ENCODE measurements at regions not wholly inside any gene's neighbourhood (a gene's known extent, or its start where the extent isn't known, plus 50 kb on each side); places are given as distances from the start of the nearest gene placed in this dataset.

DNA sequence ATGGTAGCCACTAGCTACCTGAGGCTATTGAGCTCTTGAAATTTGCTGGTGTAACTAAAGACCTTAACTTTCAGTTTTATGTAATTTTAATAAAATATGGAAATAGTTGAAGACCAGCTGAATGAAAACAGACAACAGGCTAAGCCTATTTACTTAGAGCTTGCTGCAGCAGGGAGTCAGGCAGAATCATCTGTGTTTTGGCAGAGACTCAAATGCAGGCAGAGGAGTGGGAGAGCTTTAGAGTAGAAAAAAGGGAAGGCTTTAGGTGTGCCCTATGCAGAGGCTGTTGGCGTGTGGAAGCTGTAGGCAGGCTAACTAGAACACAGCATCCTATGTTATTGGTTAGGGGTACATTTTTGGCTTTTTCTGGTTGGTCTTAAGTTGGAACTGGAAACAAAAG, 304.9 kb upstream of the NBEA start:
- WGBS, 2 donors (ENCODE audit: extremely low coverage in 2 of 2, insufficient read length in 2 of 2, insufficient replicate concordance in 1 of 2): no CpG with 5 or more reads among the region's 1 CpG
- DNase-seq (ENCODE audit: low spot score): no peak
- Histone ChIP-seq H3K9ac (ENCODE audit: low read depth, low read length, poor library complexity) (no peak overlapping the region), H2BK15ac (ENCODE audit: low read length) (no peak overlapping the region), H2AFZ (ENCODE audit: low read length) (no peak overlapping the region), H2BK5ac (ENCODE audit: low read length) (no peak overlapping the region), H2BK120ac (ENCODE audit: low read depth, low read length) (no peak overlapping the region), H3K14ac (ENCODE audit: low read length) (no peak overlapping the region), H3K9me3 (replicated peaks in 1 of 2; ENCODE audit: control insufficient read depth in 2 of 2, insufficient read depth in 1 of 2, low read depth in 1 of 2, low read length in 2 of 2) (no peaks in the 10 kb centered on the region), H3K27me3 (ENCODE audit: control insufficient read depth in 3 of 3, insufficient read depth in 3 of 3, low read depth in 1 of 3, low read length in 3 of 3) (no peaks in the 10 kb centered on the region), H2AK5ac (ENCODE audit: low read depth, low read length) (no peak overlapping the region), H3K18ac (ENCODE audit: low read length) (no peak overlapping the region), H3K4me1 (ENCODE audit: control insufficient read depth in 2 of 2, insufficient read depth in 1 of 2, low read depth in 1 of 2, low read length in 2 of 2) (peaks cover 0 to 8% of the 10 kb centered on the region in 2 donors), H3K36me3 (replicated peaks in 1 of 2; ENCODE audit: control insufficient read depth in 2 of 2, insufficient read depth in 2 of 2, low read length in 2 of 2) (no peaks in the 10 kb centered on the region), H2BK12ac (ENCODE audit: low read length) (no peak overlapping the region), H3K79me1 (ENCODE audit: low read depth, low read length) (no peaks in the 10 kb centered on the region), H3K4me3 (ENCODE audit: low read length in 2 of 2) (no peak overlapping the region), H3K4me2 (ENCODE audit: insufficient read depth, low read length, poor library complexity, severe bottlenecking) (no peak overlapping the region), H3K4ac (ENCODE audit: low read length) (no peak overlapping the region), H4K91ac (ENCODE audit: low read depth, low read length, poor library complexity) (no peak overlapping the region), H4K8ac (ENCODE audit: low read depth, low read length) (no peak overlapping the region), H3K23ac (ENCODE audit: low read depth, low read length, poor library complexity) (no peak overlapping the region), H3K27ac (replicated peaks; ENCODE audit: low read length) (no peak overlapping the region)

DNA sequence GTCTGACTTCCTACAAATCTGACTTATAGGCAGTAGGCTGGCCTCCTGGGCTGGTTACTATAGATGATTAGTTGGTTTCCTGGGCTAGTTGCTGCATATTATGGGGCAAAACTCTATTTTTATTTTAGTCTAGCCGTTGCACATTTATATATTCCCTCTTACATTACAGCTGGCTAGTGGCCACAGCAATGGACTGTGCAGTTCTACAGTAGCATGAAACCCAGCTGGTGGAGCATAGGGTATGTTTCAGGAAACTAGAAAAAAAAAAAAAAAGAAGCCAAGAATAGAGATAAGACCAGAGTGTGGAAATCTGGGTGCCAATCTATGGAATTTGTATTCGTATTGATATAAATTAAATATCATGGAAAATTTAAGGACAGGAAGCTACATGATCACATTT, 304.4 kb upstream of the NBEA start:
- no CpG with 5 or more reads among the region's 2 CpGs for WGBS, 2 donors (ENCODE audit: extremely low coverage in 2 of 2, insufficient read length in 2 of 2, insufficient replicate concordance in 1 of 2)
- no peak for DNase-seq (ENCODE audit: low spot score)

DNA sequence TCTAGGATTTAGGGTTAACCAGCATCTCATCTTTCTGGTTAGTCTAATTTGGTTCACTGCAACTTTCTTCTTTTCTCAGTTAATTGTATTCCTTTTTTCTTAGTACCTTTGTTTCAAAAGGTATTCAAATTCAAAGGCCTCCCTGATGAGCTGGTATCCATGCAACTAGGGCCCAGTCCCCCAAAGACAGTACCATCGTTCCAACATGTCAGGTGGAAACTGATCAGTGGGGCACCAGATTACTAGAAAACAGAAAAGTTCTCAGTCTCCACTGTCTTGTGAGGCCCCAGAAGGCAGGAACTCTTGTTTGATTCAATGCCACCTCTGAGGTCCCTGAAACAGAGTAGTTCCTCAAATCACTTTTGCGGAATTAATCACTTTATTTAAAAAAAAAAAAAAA, 303.2 kb upstream of the NBEA start:
- H2BK15ac ChIP-seq (ENCODE audit: low read length): no peak overlapping the region
- H3K9ac ChIP-seq (ENCODE audit: low read depth, low read length, poor library complexity): no peak overlapping the region
- no peak overlapping the region for H2BK12ac ChIP-seq (ENCODE audit: low read length)
- H3K27me3 ChIP-seq (ENCODE audit: control insufficient read depth in 3 of 3, insufficient read depth in 3 of 3, low read depth in 1 of 3, low read length in 3 of 3): no peaks in the 10 kb centered on the region
- no peaks in the 10 kb centered on the region for H3K79me1 ChIP-seq (ENCODE audit: low read depth, low read length)
- no peak overlapping the region for H3K4me3 ChIP-seq (ENCODE audit: low read length in 2 of 2)
- H3K23ac ChIP-seq (ENCODE audit: low read depth, low read length, poor library complexity): no peak overlapping the region
- no peak overlapping the region for H4K8ac ChIP-seq (ENCODE audit: low read depth, low read length)
- H3K18ac ChIP-seq (ENCODE audit: low read length): no peak overlapping the region
- no peak overlapping the region for H2BK120ac ChIP-seq (ENCODE audit: low read depth, low read length)
- WGBS, 2 donors (ENCODE audit: extremely low coverage in 2 of 2, insufficient read length in 2 of 2, insufficient replicate concordance in 1 of 2): no CpG with 5 or more reads among the region's 2 CpGs
- no peak for DNase-seq (ENCODE audit: low spot score)
- H3K36me3 ChIP-seq (replicated peaks in 1 of 2; ENCODE audit: control insufficient read depth in 2 of 2, insufficient read depth in 2 of 2, low read length in 2 of 2): no peaks in the 10 kb centered on the region
- H4K91ac ChIP-seq (ENCODE audit: low read depth, low read length, poor library complexity): no peak overlapping the region
- H3K27ac ChIP-seq (replicated peaks; ENCODE audit: low read length): no peak overlapping the region
- no peak overlapping the region for H3K4me2 ChIP-seq (ENCODE audit: insufficient read depth, low read length, poor library complexity, severe bottlenecking)
- H2AFZ ChIP-seq (ENCODE audit: low read length): no peak overlapping the region
- no peak overlapping the region for H3K14ac ChIP-seq (ENCODE audit: low read length)
- H3K4ac ChIP-seq (ENCODE audit: low read length): no peak overlapping the region
- no peak overlapping the region for H2BK5ac ChIP-seq (ENCODE audit: low read length)
- no peaks in the 10 kb centered on the region for H3K9me3 ChIP-seq (replicated peaks in 1 of 2; ENCODE audit: control insufficient read depth in 2 of 2, insufficient read depth in 1 of 2, low read depth in 1 of 2, low read length in 2 of 2)
- H2AK5ac ChIP-seq (ENCODE audit: low read depth, low read length): no peak overlapping the region
- peaks cover 0 to 10% of the 10 kb centered on the region in 2 donors for H3K4me1 ChIP-seq (ENCODE audit: control insufficient read depth in 2 of 2, insufficient read depth in 1 of 2, low read depth in 1 of 2, low read length in 2 of 2)

More for the DNA sequence above, 304.4 kb upstream of the NBEA start:
- H2BK15ac ChIP-seq (ENCODE audit: low read length): no peak overlapping the region
- no peak overlapping the region for H2AK5ac ChIP-seq (ENCODE audit: low read depth, low read length)
- no peak overlapping the region for H3K4me3 ChIP-seq (ENCODE audit: low read length in 2 of 2)
- no peak overlapping the region for H3K18ac ChIP-seq (ENCODE audit: low read length)
- no peak overlapping the region for H3K4ac ChIP-seq (ENCODE audit: low read length)
- peaks cover 0 to 8% of the 10 kb centered on the region in 2 donors for H3K4me1 ChIP-seq (ENCODE audit: control insufficient read depth in 2 of 2, insufficient read depth in 1 of 2, low read depth in 1 of 2, low read length in 2 of 2)
- no peak overlapping the region for H2BK120ac ChIP-seq (ENCODE audit: low read depth, low read length)
- H3K9ac ChIP-seq (ENCODE audit: low read depth, low read length, poor library complexity): no peak overlapping the region
- no peak overlapping the region for H2AFZ ChIP-seq (ENCODE audit: low read length)
- no peaks in the 10 kb centered on the region for H3K79me1 ChIP-seq (ENCODE audit: low read depth, low read length)
- no peaks in the 10 kb centered on the region for H3K27me3 ChIP-seq (ENCODE audit: control insufficient read depth in 3 of 3, insufficient read depth in 3 of 3, low read depth in 1 of 3, low read length in 3 of 3)
- H3K9me3 ChIP-seq (replicated peaks in 1 of 2; ENCODE audit: control insufficient read depth in 2 of 2, insufficient read depth in 1 of 2, low read depth in 1 of 2, low read length in 2 of 2): no peaks in the 10 kb centered on the region
- no peak overlapping the region for H2BK12ac ChIP-seq (ENCODE audit: low read length)
- H3K4me2 ChIP-seq (ENCODE audit: insufficient read depth, low read length, poor library complexity, severe bottlenecking): no peak overlapping the region
- no peak overlapping the region for H3K14ac ChIP-seq (ENCODE audit: low read length)
- no peak overlapping the region for H3K27ac ChIP-seq (replicated peaks; ENCODE audit: low read length)
- no peaks in the 10 kb centered on the region for H3K36me3 ChIP-seq (replicated peaks in 1 of 2; ENCODE audit: control insufficient read depth in 2 of 2, insufficient read depth in 2 of 2, low read length in 2 of 2)
- no peak overlapping the region for H4K8ac ChIP-seq (ENCODE audit: low read depth, low read length)
- H3K23ac ChIP-seq (ENCODE audit: low read depth, low read length, poor library complexity): no peak overlapping the region
- H4K91ac ChIP-seq (ENCODE audit: low read depth, low read length, poor library complexity): no peak overlapping the region
- H2BK5ac ChIP-seq (ENCODE audit: low read length): no peak overlapping the region

GRCh38 chr13:34640179-34640992, 301.7 kb upstream of the NBEA start:
- H3K4ac ChIP-seq (ENCODE audit: low read length): no peak overlapping the region
- no peak overlapping the region for H3K4me2 ChIP-seq (ENCODE audit: insufficient read depth, low read length, poor library complexity, severe bottlenecking)
- no peak overlapping the region for H2BK5ac ChIP-seq (ENCODE audit: low read length)
- H3K18ac ChIP-seq (ENCODE audit: low read length): no peak overlapping the region
- no peak overlapping the region for H2BK15ac ChIP-seq (ENCODE audit: low read length)
- H3K27ac ChIP-seq (replicated peaks; ENCODE audit: low read length): no peak overlapping the region
- no peaks in the 10 kb centered on the region for H3K36me3 ChIP-seq (replicated peaks in 1 of 2; ENCODE audit: control insufficient read depth in 2 of 2, insufficient read depth in 2 of 2, low read length in 2 of 2)
- H4K91ac ChIP-seq (ENCODE audit: low read depth, low read length, poor library complexity): no peak overlapping the region
- no peak overlapping the region for H3K14ac ChIP-seq (ENCODE audit: low read length)
- H2BK120ac ChIP-seq (ENCODE audit: low read depth, low read length): no peak overlapping the region
- no peaks in the 10 kb centered on the region for H3K9me3 ChIP-seq (replicated peaks in 1 of 2; ENCODE audit: control insufficient read depth in 2 of 2, insufficient read depth in 1 of 2, low read depth in 1 of 2, low read length in 2 of 2)
- no peak overlapping the region for H2BK12ac ChIP-seq (ENCODE audit: low read length)
- H3K79me1 ChIP-seq (ENCODE audit: low read depth, low read length): no peaks in the 10 kb centered on the region
- H3K9ac ChIP-seq (ENCODE audit: low read depth, low read length, poor library complexity): no peak overlapping the region
- no peak overlapping the region for H3K23ac ChIP-seq (ENCODE audit: low read depth, low read length, poor library complexity)
- H3K27me3 ChIP-seq (ENCODE audit: control insufficient read depth in 3 of 3, insufficient read depth in 3 of 3, low read depth in 1 of 3, low read length in 3 of 3): no peaks in the 10 kb centered on the region
- no peak overlapping the region for H3K4me3 ChIP-seq (ENCODE audit: low read length in 2 of 2)
- peaks cover 0 to 10% of the 10 kb centered on the region in 2 donors for H3K4me1 ChIP-seq (ENCODE audit: control insufficient read depth in 2 of 2, insufficient read depth in 1 of 2, low read depth in 1 of 2, low read length in 2 of 2)
- H2AK5ac ChIP-seq (ENCODE audit: low read depth, low read length): no peak overlapping the region
- no peak overlapping the region for H4K8ac ChIP-seq (ENCODE audit: low read depth, low read length)
- no peak for DNase-seq (ENCODE audit: low spot score)
- H2AFZ ChIP-seq (ENCODE audit: low read length): no peak overlapping the region
- no CpG with 5 or more reads among the region's 9 CpGs for WGBS, 2 donors (ENCODE audit: extremely low coverage in 2 of 2, insufficient read length in 2 of 2, insufficient replicate concordance in 1 of 2)

Measured in neuronal stem cell (in vitro differentiated cells).